ENCODE measurements at regions not wholly inside any gene's neighbourhood (a gene's known extent, or its start where the extent isn't known, plus 50 kb on each side); places are given as distances from the start of the nearest gene placed in this dataset.
"Not testable (repeated sequence)": the region's sequence is repeated elsewhere in the genome, so short reads cannot be mapped to it uniquely, and the experiment has no call there.

DNA sequence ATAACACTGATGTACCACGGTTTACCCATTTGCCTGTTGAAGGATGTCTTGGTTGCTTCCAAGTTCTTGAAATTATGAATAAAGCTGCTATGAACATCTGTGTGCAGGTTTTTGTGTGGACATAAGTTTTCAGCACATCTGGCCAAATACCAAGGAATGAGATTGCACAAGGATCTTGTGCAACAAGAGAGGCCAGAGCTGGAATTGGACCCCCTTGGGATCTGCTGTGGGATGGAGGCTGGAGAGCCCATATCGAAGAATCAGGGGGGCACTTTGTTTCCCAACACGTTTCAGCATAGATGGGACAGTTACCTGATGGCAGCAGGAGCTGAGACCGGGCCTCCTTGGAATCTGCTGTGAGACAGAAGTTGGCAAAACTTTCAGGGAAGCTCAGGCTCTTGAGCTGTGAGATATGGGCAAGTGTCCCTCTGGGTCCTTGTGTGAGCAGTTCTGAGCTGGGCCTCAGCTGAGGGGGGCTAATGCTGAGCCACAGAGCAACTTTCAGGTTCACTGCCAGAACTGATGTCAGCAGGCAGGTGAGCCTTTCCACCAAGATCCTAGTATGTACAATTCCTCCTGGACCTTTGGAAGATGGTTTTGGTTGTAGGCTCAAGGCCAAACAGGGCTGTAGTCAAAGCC is 115.2 kb upstream of the RAB18 start:
- no peak for DNase-seq

- peak; percentile 49 for DNase-seq
Observed at GRCh38 chr10:27383595-27384542, 120.2 kb upstream of the RAB18 start.

- DNase-seq, result no peak
Observed at GRCh38 chr10:27382176-27382575, 121.9 kb upstream of the RAB18 start.

DNA sequence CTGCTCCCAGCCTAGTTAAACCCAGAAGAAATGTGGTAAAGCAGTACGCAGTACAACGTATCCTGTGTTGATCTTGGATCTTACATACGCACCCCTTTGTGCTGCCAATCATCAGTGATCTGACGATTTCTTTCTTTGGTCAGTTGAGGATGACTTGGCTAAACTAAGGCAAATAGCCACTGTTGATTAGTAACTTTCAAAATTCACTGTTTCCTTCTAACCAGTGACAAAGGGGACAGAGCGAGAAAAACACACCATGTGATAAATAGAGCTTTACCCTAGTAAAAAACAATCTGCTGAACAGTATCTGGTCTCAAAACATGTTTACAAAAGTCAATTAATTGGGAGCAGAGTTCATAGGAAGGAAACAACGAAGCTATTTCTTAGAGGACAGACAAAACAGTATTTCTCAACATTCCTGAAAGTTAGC is 123.2 kb upstream of the RAB18 start:
- no peak for DNase-seq

GRCh38 chr10:27379041-27379440 is 125.1 kb upstream of the RAB18 start:
- DNase-seq, result not testable (repeated sequence)

DNA sequence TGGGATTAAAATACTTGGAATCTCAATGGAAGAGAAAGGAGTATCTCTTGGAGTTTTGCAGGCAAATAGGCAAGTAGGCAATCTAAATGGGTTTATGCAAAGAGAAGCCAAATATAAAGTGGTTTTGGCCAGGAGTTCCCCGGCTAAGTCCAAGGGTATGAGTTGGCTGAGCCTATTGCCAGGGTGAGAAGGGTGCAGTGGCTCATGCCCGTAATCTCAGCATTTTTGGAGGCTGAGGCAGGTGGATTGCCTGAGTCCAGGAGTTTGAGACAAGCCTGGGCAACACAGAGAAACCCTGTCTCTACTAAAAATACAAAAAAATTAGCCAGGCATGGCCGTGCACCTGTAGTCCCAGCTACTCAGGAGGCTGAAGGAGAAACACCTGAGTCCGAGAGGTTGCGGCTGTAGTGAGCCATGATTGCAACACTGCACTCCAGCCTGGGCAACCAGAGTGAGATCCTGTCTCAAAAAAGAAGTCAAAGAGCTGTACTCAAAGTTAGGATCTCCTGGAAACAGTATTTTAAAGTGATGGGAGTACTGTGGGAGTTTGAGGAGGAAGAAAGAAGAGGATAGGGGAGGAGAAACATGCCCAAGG is 130.4 kb upstream of the RAB18 start:
- no peak for DNase-seq

DNA sequence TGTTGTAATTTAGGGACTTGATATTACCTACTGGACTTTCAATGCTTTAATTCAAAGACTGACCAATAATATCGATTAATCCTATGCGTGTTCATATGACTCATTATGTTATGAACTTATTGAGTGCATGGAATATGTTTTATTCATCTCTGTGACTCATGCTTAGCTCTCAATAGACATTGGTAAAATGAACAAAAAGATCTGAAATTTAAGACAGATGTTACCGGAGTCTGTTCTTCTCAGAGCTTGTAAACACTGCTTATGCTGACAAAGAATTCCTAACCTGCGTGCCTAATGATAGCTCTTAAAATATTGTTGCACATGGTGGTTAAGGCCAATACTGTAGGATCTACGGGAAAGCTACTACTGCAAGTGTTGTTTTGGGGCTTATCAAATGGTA is 131.5 kb upstream of the ACBD5 start:
- DNase-seq, result no peak

GRCh38 chr10:27371375-27371774 is 130.8 kb upstream of the ACBD5 start:
- not testable (repeated sequence) for DNase-seq

- peak; percentile 28 for DNase-seq
Observed at GRCh38 chr10:27369880-27370279, 129.3 kb upstream of the ACBD5 start.

- no peak for DNase-seq
Observed at GRCh38 chr10:27368706-27369105, 128.1 kb upstream of the ACBD5 start.

DNA sequence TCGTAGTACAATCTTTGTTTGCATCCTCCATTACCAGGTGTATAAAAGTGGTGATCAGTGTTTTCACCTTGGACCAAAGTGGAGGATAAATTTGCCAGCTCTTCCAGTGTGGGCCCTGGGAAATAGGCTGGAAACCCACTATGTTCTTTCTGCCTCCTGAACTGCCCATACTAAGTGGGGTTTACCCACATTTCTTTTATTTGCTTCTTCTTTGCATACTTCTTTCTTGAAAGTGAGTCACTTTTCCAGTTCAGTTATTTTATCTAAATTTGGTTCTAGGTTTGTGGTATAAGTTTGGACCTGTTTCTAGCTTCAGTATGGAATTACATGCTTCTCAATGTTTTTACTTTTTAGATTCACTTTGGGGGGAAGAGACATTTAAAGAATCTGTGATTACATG is 126.2 kb upstream of the ACBD5 start:
- no peak for DNase-seq

DNA sequence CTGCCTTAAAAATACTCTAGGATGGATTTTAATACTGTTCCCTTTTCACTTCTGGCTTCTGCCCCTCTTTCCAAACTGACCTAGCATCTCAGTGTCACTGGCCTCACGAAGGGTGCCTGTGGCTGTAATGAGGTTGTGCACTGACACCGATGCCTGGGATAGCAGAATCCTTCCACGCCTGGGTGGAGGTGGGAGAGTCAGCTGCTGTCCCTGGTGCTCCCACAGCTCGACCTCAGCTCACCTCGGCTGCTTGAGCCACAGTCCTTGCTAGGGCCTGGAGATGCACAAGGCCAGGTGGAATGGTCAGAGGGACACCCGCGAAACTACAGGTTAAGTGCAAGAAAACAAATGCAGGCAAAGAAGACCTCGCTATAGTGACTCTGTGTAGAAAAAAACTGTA is 123.4 kb upstream of the ACBD5 start:
- DNase-seq, result no peak

DNA sequence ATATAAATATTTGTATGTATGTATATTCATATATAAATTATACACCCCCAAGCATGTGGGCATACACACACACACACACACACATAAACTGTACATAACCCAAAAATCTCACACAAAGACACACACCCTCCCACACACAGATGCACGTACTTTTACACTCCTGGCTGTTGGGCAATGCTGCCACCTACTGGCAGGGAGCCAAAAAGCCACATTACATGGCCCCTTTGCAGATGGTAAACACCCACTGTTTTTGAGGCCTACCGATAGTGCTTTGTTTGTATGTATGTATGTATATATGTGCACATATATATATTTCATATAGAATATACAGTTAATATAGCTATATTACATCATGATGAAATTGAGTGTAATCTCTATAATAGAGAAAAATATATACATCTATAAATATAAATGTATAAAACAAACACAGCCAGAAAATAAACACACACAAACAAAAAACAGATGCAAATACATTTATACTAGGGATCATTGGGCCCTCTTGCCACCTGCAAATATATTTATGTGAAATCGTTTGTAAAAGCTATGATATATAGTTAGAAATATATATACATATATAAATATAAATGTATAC is 120.1 kb upstream of the ACBD5 start:
- peak; percentile 86 for DNase-seq

GRCh38 chr10:27359792-27360355 is 119.3 kb upstream of the ACBD5 start:
- DNase-seq, result no peak

GRCh38 chr10:27356738-27357137 is 116.1 kb upstream of the ACBD5 start:
- no peak for DNase-seq

DNA sequence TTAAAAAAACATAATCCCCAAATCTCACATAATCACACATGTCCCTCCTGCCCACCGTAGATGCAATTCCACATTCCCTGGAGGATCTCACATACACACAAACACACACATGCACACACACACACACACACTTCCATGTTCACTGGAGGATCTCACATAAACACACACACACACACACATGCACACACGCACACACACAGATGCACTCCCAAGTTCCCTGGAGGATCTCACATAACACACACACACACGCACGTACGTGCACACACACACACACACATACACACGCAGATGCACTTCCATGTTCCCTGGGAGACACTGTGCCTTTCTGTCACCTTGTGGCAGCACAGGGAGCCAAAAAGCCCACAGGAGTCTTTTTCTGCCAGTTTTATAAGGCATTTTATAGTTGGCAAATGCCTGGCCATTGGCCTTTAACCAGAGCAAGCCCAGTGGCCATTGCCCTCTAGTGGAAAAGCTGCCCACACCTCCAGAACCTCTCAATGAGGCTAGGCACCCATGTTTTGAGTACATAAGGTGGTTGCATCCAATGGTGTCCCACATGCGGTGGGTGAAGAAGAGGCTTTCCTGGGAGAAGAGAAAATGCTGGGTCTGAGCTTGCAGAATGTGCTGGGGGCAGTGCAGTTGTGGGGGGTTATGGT is 115.4 kb upstream of the ACBD5 start:
- no peak for DNase-seq

DNA sequence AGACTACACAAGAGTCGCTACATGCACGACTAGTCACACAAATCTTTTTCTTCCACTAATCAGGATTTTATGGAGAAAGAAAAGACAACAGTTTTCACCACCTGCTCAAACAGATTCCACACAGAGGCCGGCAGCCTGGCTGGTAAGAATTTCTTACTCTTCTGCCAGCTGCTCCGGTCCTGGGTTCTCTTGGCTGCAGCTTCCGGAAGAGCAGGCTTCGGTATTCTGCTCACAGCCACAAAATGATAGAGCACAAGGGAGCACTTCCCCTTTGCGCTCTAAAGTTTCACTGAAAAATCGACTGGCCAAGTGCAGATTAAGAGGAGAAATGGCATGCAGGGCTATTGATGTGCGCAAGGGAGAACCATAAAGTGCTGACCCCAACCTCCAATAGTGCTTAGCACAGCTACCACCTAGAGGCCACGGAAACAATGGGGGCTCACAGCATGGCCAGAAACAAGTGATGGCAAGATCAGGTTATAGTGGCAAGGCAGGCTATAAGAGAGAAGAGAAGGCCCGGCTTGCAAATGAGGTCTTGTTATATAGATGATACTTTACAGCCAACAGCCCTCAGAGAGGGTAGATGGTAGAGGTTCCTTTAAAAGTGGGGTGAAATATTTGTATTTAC is 114.2 kb upstream of the ACBD5 start:
- DNase-seq, result peak; percentile 51

DNA sequence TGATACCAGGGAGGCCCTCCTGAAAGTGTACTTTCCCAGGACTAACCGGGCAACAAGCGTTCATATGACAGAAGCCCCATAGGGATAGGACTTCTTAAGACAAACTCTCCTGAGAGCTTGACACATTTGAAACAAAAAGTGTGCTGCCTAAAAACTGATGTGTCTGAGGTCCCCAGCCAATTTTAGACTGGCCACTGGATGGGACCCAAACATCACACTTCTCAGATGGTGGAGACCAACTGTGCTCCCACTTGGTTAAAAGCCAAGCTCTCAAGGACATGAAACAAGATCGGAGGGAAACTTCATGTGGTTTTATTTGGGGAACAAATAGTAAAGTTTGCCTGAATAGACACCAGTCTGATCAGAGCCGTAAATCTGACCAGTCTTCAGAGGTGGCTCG is 113.5 kb upstream of the ACBD5 start:
- DNase-seq, result not testable (repeated sequence)

DNA sequence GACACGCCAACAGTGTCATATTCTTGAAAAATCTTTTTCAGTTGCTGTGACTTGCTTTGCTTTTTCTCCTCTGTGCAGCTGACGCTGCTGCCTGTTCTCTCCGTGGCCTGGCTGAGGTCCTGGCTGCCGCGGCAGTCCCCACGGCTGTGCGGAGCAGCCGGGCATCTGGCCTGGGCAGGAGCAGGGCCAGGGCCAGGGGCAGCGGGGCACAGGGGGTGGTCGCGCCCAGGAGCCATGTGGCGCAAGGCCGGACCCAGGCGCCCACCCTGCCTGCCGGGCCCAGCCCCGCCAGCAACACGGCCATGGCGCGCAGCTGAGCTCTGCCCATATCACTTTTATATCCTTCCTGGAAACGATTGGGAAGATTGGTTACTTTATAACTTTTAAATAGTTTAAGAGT is 109.4 kb upstream of the ACBD5 start:
- DNase-seq, result no peak

GRCh38 chr10:27347827-27348207 is 107.2 kb upstream of the ACBD5 start:
- not testable (repeated sequence) for DNase-seq

GRCh38 chr10:27345455-27345920 is 104.9 kb upstream of the ACBD5 start:
- DNase-seq, result peak; percentile 24

Data from suppressor macrophage treated with lipopolysaccharide for 4 hours (primary cell).